ENCODE measurements at regions not wholly inside any gene's neighbourhood (a gene's known extent, or its start where the extent isn't known, plus 50 kb on each side); places are given as distances from the start of the nearest gene placed in this dataset.
"Not testable (repeated sequence)": the region's sequence is repeated elsewhere in the genome, so short reads cannot be mapped to it uniquely, and the experiment has no call there.

DNA sequence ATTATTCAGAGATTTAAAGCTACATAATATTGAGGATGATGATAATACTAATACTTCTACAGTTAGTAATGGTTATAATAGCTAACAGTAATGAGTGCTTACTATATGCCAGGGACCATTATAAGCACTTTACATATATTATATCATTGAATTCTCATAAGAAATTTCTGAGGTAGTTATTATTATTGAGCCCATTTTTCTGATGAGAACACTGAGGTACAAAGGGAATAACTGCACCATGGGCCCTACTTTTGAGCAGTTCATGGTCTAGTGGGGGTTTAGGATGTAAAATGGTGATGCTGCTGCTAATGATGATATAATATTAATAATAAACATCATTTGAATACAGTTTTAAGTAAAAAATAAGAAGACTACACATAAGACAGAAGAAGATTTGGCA lies 64.2 kb upstream of the SPDL1 start:
- peaks cover 10% of the 10 kb centered on the region for H3K4me1 Mint-ChIP-seq (ENCODE audit: low read depth)
- H3K9me3 Mint-ChIP-seq (ENCODE audit: low read depth) = peaks cover 18% of the 10 kb centered on the region
- no peak overlapping the region for H3K4me3 Mint-ChIP-seq (ENCODE audit: unreplicated experiment)
- TF ChIP-seq, protein P1, sequence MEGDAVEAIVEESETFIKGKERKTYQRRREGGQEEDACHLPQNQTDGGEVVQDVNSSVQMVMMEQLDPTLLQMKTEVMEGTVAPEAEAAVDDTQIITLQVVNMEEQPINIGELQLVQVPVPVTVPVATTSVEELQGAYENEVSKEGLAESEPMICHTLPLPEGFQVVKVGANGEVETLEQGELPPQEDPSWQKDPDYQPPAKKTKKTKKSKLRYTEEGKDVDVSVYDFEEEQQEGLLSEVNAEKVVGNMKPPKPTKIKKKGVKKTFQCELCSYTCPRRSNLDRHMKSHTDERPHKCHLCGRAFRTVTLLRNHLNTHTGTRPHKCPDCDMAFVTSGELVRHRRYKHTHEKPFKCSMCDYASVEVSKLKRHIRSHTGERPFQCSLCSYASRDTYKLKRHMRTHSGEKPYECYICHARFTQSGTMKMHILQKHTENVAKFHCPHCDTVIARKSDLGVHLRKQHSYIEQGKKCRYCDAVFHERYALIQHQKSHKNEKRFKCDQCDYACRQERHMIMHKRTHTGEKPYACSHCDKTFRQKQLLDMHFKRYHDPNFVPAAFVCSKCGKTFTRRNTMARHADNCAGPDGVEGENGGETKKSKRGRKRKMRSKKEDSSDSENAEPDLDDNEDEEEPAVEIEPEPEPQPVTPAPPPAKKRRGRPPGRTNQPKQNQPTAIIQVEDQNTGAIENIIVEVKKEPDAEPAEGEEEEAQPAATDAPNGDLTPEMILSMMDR (IDR thresholded peaks at IDR 0.05) = no peak
- no peak overlapping the region for H3K27ac Mint-ChIP-seq (ENCODE audit: unreplicated experiment)
- H3K27me3 Mint-ChIP-seq (ENCODE audit: low read depth) = peaks cover 27% of the 10 kb centered on the region
- DNase-seq (ENCODE audit: low spot score) = no peak
- peaks cover 2% of the 10 kb centered on the region for H3K36me3 Mint-ChIP-seq (ENCODE audit: low read depth)

DNA sequence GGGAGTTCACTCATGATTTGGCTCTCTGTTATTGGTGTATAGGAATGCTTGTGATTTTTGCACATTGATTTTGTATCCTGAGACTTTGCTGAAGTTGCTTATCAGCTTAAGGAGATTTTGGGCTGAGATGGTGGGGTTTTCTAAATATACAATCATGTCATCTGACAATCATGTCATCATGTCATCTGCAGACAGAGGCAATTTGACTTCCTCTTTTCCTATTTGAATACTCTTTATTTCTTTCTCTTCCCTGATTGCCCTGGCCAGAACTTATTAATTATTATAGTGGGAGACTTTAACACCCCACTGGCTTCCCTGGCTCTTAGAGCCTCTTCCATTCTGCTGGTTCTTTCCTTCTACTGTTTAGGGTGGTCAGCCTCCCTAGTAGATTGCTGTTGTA lies 64.8 kb upstream of the SPDL1 start:
- not testable (repeated sequence) for H3K36me3 Mint-ChIP-seq (ENCODE audit: low read depth); H3K4me3 Mint-ChIP-seq (ENCODE audit: unreplicated experiment); H3K4me1 Mint-ChIP-seq (ENCODE audit: low read depth); H3K27ac Mint-ChIP-seq (ENCODE audit: unreplicated experiment); DNase-seq (ENCODE audit: low spot score)
- Mint-ChIP-seq H3K9me3 (ENCODE audit: low read depth) (peaks cover 18% of the 10 kb centered on the region), H3K27me3 (ENCODE audit: low read depth) (peaks cover 24% of the 10 kb centered on the region)

DNA sequence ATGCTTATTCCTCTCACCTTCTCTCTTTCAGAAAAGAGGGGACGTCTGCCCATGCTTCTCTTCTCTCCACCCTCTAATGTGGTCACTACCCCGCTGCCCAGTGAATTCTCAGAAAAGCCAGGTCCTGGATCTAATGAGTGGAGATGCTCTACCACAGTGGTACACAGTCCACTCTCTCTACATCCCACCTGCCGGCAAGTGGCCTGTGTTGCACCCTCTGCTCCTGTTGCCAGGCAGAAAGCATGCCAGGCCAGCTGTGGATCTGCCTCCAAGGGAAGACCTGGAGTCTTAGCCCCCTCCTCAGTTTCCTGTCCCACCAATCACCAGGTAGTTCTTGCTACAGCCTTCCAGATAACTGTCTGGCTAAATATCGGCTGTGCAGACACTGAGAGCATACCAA lies 71.2 kb upstream of the SPDL1 start:
- Mint-ChIP-seq H3K9me3 (ENCODE audit: low read depth) (peaks cover 3% of the 10 kb centered on the region), H3K27me3 (ENCODE audit: low read depth) (peaks cover 6% of the 10 kb centered on the region), H3K36me3 (ENCODE audit: low read depth) (peaks cover 3% of the 10 kb centered on the region), H3K4me1 (ENCODE audit: low read depth) (no peaks in the 10 kb centered on the region), H3K4me3 (ENCODE audit: unreplicated experiment) (no peak overlapping the region), H3K27ac (ENCODE audit: unreplicated experiment) (no peak overlapping the region)
- TF ChIP-seq, protein P1 (IDR thresholded peaks at IDR 0.05) = no peak
- no peak for DNase-seq (ENCODE audit: low spot score)

DNA sequence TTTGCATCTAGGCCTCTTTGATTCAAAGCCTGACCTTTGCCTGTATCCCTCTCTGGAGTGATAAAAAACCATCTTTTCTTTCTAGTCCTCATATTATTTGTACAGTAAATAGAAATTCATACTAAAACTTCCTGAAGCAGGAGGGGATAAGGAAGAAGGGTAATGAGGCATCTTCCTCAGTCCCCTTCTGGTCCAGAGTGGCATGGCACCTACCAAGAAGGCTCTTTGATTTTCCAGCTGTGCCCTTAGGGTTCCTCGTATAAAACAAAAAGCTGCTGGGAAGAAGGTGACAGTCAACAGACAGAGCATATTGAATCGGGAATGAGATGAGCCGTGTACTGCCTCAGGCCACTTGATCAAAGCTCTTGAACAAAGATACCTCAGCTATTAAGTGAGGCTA lies 71.9 kb upstream of the SPDL1 start:
- DNase-seq (ENCODE audit: low spot score) = no peak
- Mint-ChIP-seq H3K4me1 (ENCODE audit: low read depth) (no peaks in the 10 kb centered on the region), H3K4me3 (ENCODE audit: unreplicated experiment) (no peak overlapping the region), H3K9me3 (ENCODE audit: low read depth) (peaks cover 3% of the 10 kb centered on the region), H3K27ac (ENCODE audit: unreplicated experiment) (no peak overlapping the region), H3K36me3 (ENCODE audit: low read depth) (peaks cover 3% of the 10 kb centered on the region), H3K27me3 (ENCODE audit: low read depth) (peaks cover 7% of the 10 kb centered on the region)
- TF ChIP-seq, protein P1 (IDR thresholded peaks at IDR 0.05) = peak; percentile 36

DNA sequence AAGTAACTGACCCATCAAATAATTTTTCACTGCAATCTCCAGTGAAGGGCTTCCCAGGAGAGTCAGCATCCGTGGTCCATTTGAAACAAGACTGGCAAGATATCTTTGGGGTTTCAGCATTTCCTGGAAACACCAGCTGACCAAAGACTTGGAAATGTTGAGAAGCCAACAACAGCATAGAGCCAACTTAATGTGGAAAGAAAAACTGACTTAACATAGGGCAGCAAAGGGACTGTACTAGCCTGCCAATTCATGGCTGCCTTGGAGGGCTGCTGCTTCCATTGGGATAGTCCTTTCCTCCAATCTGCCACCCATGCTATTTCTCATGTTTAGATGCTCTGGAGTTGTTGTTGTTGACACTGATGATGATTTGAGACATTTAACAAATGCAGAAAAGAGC lies 76.5 kb upstream of the SPDL1 start:
- DNase-seq (ENCODE audit: low spot score) = no peak
- Mint-ChIP-seq H3K4me1 (ENCODE audit: low read depth) (peaks cover 12% of the 10 kb centered on the region), H3K9me3 (ENCODE audit: low read depth) (peaks cover 3% of the 10 kb centered on the region), H3K27me3 (ENCODE audit: low read depth) (peaks cover 11% of the 10 kb centered on the region), H3K27ac (ENCODE audit: unreplicated experiment) (no peak overlapping the region), H3K36me3 (ENCODE audit: low read depth) (peaks cover 3% of the 10 kb centered on the region), H3K4me3 (ENCODE audit: unreplicated experiment) (no peak overlapping the region)
- TF ChIP-seq, protein P1 (IDR thresholded peaks at IDR 0.05) = no peak

DNA sequence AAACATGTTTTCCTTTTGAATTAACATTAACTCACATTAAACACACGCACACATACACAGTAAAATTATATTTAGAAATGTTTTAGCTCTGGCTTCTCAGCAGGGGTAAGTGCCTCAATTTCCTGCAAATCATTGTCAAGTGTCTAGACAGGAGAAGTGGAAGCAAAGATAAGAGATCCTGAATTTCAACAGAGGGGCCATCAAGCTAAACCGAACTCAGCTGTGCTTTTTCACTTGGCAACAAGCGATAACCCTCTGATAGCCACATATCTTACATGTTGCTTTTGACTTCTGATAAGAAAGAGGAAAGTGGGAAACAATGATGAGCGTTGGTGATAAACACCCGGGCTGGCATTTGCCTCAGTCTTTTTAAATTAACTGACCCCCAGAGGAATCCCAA lies 79.7 kb upstream of the SPDL1 start:
- Mint-ChIP-seq H3K36me3 (ENCODE audit: low read depth) (peaks cover 1% of the 10 kb centered on the region), H3K4me3 (ENCODE audit: unreplicated experiment) (no peak overlapping the region), H3K27me3 (ENCODE audit: low read depth) (peaks cover 10% of the 10 kb centered on the region), H3K27ac (ENCODE audit: unreplicated experiment) (no peak overlapping the region), H3K4me1 (ENCODE audit: low read depth) (peaks cover 12% of the 10 kb centered on the region), H3K9me3 (ENCODE audit: low read depth) (peaks cover 2% of the 10 kb centered on the region)
- no peak for DNase-seq (ENCODE audit: low spot score)
- TF ChIP-seq, protein P1 (IDR thresholded peaks at IDR 0.05) = no peak
